ENCODE measurements at regions not wholly inside any gene's neighbourhood (a gene's known extent, or its start where the extent isn't known, plus 50 kb on each side); places are given as distances from the start of the nearest gene placed in this dataset.

DNA sequence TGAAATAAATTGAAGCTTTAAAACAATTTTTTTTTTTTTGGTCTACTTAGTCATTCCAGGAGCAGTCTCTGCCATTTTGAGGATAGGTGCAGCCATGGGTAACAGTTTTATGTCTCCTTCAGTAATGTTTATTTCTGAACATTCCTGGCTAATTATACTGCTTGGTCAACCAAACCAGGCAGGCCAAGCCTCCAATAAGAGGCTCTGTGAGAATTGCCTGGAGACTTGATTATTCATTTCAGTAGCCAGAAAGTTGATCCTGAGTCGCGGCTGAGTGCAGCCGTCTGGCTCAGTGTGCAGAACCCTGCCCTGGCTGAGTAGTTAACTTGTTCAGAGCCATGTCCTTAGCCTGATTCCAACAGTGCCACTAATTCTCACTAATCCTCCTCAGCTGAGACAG lies 364.0 kb upstream of the FAT3 start:
- H3K27me3 ChIP-seq (ENCODE audit: control insufficient read depth, insufficient read depth, low read length, poor library complexity, severe bottlenecking): no peaks in the 10 kb centered on the region
- H3K36me3 ChIP-seq (ENCODE audit: control insufficient read depth, insufficient read depth, low read length): no peaks in the 10 kb centered on the region
- H3K4me3 ChIP-seq (ENCODE audit: insufficient read depth, low read depth, low read length): no peak overlapping the region
- 81 to 85% methylated on average over 3 of the region's 3 CpGs for WGBS, 2 experiments
- no peaks in the 10 kb centered on the region for H3K4me1 ChIP-seq (ENCODE audit: control insufficient read depth, insufficient read depth, low read length)
- no peak overlapping the region for H3K27ac ChIP-seq (ENCODE audit: insufficient read depth, low read depth, low read length, poor library complexity, severe bottlenecking)
- H3K9me3 ChIP-seq (ENCODE audit: control insufficient read depth, low read length): no peaks in the 10 kb centered on the region

DNA sequence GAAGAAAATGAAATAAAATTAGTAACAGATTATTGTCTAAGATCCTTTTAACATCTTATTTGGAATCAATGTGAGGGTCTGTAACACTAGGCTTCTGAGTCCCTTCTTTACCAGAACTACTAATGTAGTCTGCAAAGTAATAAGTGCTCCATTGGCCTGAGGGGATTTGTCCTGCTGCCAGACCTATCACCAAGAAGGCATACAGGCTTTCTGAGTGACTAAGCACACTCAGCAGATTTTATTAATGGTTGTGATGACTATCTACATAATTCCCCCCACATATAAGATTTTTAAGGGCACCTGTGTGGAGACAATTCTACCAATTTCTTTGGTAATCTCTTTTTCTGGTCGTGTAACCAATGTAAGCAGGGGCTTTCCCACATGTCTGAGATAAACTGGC lies 365.0 kb upstream of the FAT3 start:
- no peaks in the 10 kb centered on the region for H3K4me1 ChIP-seq (ENCODE audit: control insufficient read depth, insufficient read depth, low read length)
- H3K4me3 ChIP-seq (ENCODE audit: insufficient read depth, low read depth, low read length): no peak overlapping the region
- no peak overlapping the region for H3K27ac ChIP-seq (ENCODE audit: insufficient read depth, low read depth, low read length, poor library complexity, severe bottlenecking)
- no peaks in the 10 kb centered on the region for H3K27me3 ChIP-seq (ENCODE audit: control insufficient read depth, insufficient read depth, low read length, poor library complexity, severe bottlenecking)
- H3K9me3 ChIP-seq (ENCODE audit: control insufficient read depth, low read length): no peaks in the 10 kb centered on the region
- WGBS, 2 experiments: 90 to 95% methylated on average over 1 of the region's 1 CpG
- H3K36me3 ChIP-seq (ENCODE audit: control insufficient read depth, insufficient read depth, low read length): no peaks in the 10 kb centered on the region

DNA sequence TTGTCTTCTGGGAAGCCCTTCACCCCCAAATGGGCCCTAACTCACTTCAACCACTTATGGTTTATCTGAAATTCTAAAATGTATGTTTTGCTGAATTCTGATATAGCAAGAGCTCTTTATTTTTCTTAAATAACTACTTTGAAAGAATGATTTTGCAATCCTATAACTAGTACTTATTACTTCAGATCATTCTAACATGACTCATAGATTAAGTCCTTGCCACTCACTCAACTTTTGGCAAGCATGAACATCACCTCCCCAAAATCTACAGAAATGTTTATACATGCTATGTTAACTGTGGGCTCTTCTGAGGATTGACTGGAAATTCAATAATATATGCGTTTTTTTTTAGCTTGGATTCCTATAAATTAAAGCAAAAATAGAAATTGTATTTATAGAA lies 367.4 kb upstream of the FAT3 start:
- Histone ChIP-seq H3K4me3 (ENCODE audit: insufficient read depth, low read depth, low read length) (no peak overlapping the region), H3K27me3 (ENCODE audit: control insufficient read depth, insufficient read depth, low read length, poor library complexity, severe bottlenecking) (no peaks in the 10 kb centered on the region), H3K9me3 (ENCODE audit: control insufficient read depth, low read length) (no peaks in the 10 kb centered on the region), H3K4me1 (ENCODE audit: control insufficient read depth, insufficient read depth, low read length) (no peaks in the 10 kb centered on the region), H3K27ac (ENCODE audit: insufficient read depth, low read depth, low read length, poor library complexity, severe bottlenecking) (no peak overlapping the region), H3K36me3 (ENCODE audit: control insufficient read depth, insufficient read depth, low read length) (no peaks in the 10 kb centered on the region)
- no CpG with 5 or more reads among the region's 1 CpG for WGBS, 2 experiments

DNA sequence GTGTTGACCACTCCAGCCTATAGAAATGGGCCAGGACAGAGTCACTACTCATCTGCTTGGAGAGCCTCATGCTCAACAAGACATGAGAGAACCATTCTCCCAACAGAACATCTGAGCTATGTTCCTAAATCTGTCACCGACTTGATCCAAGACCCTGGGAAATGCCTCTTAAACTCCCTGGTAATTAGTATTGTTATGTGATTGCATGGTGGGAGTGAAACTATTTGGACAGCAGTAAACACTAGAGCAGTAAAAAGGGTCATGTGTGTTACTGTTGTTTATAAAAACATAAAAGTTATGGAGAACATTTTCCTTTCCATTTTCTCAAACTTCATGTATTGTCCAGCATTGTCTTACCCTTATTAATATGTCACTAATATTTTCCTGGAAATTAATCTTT lies 369.8 kb upstream of the FAT3 start:
- no peaks in the 10 kb centered on the region for H3K27me3 ChIP-seq (ENCODE audit: control insufficient read depth, insufficient read depth, low read length, poor library complexity, severe bottlenecking)
- H3K4me1 ChIP-seq (ENCODE audit: control insufficient read depth, insufficient read depth, low read length): peaks cover 3% of the 10 kb centered on the region
- H3K4me3 ChIP-seq (ENCODE audit: insufficient read depth, low read depth, low read length): no peak overlapping the region
- WGBS, 2 experiments: 95 to 100% methylated on average over 1 of the region's 1 CpG
- no peak overlapping the region for H3K27ac ChIP-seq (ENCODE audit: insufficient read depth, low read depth, low read length, poor library complexity, severe bottlenecking)
- no peaks in the 10 kb centered on the region for H3K36me3 ChIP-seq (ENCODE audit: control insufficient read depth, insufficient read depth, low read length)
- H3K9me3 ChIP-seq (ENCODE audit: control insufficient read depth, low read length): no peaks in the 10 kb centered on the region

DNA sequence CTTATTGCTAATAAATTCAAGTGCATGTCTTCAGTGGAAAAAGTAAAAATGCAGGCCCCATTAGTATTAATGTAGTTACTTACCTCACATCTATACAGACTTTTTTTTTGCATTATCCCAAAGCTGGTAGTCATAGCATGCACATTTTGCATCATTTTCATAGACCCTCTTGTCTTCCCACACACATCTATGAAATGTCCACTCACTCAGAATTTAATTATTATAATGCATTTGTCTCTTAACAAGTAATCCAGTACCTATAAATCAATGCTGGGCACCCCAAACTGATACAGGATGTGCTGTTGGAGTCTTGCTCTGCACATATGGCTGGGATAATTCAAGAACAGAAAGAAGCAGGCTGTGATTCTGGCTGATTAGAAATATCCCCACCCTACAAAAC lies 370.4 kb upstream of the FAT3 start:
- Histone ChIP-seq H3K27ac (ENCODE audit: insufficient read depth, low read depth, low read length, poor library complexity, severe bottlenecking) (no peak overlapping the region), H3K4me3 (ENCODE audit: insufficient read depth, low read depth, low read length) (no peak overlapping the region), H3K36me3 (ENCODE audit: control insufficient read depth, insufficient read depth, low read length) (no peaks in the 10 kb centered on the region), H3K27me3 (ENCODE audit: control insufficient read depth, insufficient read depth, low read length, poor library complexity, severe bottlenecking) (no peaks in the 10 kb centered on the region), H3K4me1 (ENCODE audit: control insufficient read depth, insufficient read depth, low read length) (peaks cover 3% of the 10 kb centered on the region), H3K9me3 (ENCODE audit: control insufficient read depth, low read length) (no peaks in the 10 kb centered on the region)

DNA sequence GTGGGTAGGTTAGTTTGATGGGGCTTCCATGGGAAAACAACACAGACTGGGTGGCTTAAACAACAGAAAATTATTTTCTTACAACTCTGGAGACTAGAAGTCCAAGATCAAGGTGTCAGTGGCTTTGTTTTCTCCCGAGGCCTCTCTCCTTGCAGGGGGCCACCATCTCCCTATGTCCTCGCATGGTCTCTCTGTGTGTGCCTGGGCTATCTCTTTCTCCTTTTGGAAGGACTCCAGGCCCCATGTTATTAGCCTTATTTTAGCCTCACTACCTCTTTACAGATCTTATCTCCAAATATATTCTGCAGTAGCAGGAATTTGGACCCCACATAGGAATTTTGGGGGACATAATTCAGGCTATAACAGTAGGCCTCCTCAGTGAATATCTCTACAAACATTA lies 372.7 kb upstream of the FAT3 start:
- no peaks in the 10 kb centered on the region for H3K36me3 ChIP-seq (ENCODE audit: control insufficient read depth, insufficient read depth, low read length)
- peaks cover 3% of the 10 kb centered on the region for H3K4me1 ChIP-seq (ENCODE audit: control insufficient read depth, insufficient read depth, low read length)
- no peak overlapping the region for H3K27ac ChIP-seq (ENCODE audit: insufficient read depth, low read depth, low read length, poor library complexity, severe bottlenecking)
- H3K27me3 ChIP-seq (ENCODE audit: control insufficient read depth, insufficient read depth, low read length, poor library complexity, severe bottlenecking): no peaks in the 10 kb centered on the region
- no peaks in the 10 kb centered on the region for H3K9me3 ChIP-seq (ENCODE audit: control insufficient read depth, low read length)
- WGBS, 2 experiments: 90 to 92% methylated on average over 2 of the region's 2 CpGs
- no peak overlapping the region for H3K4me3 ChIP-seq (ENCODE audit: insufficient read depth, low read depth, low read length)

DNA sequence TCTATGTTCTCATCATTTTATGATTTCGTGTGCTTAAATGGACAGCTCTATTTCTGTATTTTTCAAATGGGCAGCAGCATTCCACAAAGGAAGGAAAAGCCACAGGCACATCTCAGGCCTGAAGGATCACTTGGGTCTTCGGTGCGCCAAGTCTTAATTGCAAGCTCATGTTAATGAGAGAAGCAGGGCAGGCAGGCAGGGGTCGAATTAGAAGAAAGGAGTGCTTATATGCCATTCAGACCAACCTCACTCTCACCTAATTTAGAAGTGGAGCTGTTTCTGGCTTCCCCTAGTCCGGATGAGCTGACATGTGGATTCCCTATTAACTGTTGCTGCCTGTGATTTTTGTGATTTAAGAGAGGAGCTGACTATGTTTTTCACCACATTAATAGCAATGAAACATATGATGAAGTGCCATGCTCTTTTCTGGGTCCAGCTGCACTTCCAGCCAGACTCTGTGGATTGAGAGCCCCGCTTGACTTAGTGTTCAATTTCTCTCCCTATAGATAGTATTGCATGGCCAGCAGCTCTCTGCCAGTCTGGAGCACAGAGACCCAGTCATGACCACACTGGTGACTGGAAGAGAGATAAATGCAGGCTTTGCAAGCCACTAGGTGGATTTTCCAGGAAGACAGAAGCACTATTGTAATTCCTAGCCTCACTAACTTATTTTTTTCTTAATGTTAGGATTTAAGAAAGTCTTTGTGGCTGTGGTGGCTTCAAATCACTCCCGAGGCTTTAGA lies 373.9 kb upstream of the FAT3 start:
- WGBS, 2 experiments: 72 to 83% methylated on average over 6 to 7 of the region's 7 CpGs
- peaks cover 3% of the 10 kb centered on the region for H3K4me1 ChIP-seq (ENCODE audit: control insufficient read depth, insufficient read depth, low read length)
- no peak overlapping the region for H3K4me3 ChIP-seq (ENCODE audit: insufficient read depth, low read depth, low read length)
- no peaks in the 10 kb centered on the region for H3K9me3 ChIP-seq (ENCODE audit: control insufficient read depth, low read length)
- no peak overlapping the region for H3K27ac ChIP-seq (ENCODE audit: insufficient read depth, low read depth, low read length, poor library complexity, severe bottlenecking)
- H3K36me3 ChIP-seq (ENCODE audit: control insufficient read depth, insufficient read depth, low read length): no peaks in the 10 kb centered on the region
- H3K27me3 ChIP-seq (ENCODE audit: control insufficient read depth, insufficient read depth, low read length, poor library complexity, severe bottlenecking): no peaks in the 10 kb centered on the region

DNA sequence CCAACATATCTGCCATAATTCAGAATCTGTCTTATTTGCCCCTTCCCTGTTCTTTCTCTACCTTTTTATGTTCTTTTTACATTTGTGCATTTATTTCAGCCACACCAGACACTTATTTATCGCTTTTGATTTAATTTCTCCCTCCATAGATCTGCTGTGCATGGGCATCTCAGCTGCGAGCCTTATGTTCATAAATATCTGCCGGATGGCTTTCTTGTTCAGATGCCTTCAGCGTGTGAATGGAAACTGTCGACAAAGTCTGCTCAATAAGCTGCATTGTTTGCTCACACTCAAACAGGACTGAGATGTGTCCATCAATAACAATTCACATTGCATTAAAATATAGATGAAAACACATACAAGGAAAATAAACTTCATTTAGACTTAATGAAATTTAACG lies 374.6 kb upstream of the FAT3 start:
- 92 to 93% methylated on average over 6 of the region's 6 CpGs for WGBS, 2 experiments
- H3K36me3 ChIP-seq (ENCODE audit: control insufficient read depth, insufficient read depth, low read length): no peaks in the 10 kb centered on the region
- H3K9me3 ChIP-seq (ENCODE audit: control insufficient read depth, low read length): no peaks in the 10 kb centered on the region
- peaks cover 3% of the 10 kb centered on the region for H3K4me1 ChIP-seq (ENCODE audit: control insufficient read depth, insufficient read depth, low read length)
- H3K4me3 ChIP-seq (ENCODE audit: insufficient read depth, low read depth, low read length): no peak overlapping the region
- no peaks in the 10 kb centered on the region for H3K27me3 ChIP-seq (ENCODE audit: control insufficient read depth, insufficient read depth, low read length, poor library complexity, severe bottlenecking)
- no peak overlapping the region for H3K27ac ChIP-seq (ENCODE audit: insufficient read depth, low read depth, low read length, poor library complexity, severe bottlenecking)

DNA sequence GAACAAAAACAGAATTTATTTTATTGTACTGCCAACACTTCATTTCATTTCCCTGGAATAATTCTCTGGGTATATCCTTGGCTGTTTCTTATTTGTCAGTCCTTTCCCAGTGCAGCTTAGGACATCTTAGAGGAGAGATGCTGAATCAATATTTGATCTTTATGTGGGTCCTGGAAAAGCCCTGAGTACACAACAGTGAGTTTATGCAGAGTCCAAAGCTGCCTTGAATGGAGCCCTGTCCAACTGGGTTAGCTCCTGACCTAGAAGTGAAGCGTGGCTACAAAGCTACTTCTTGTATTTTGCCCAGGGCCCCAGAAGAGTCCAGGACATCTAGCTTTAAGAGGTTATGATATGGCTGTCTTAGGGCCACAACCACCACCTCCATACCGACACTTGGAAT lies 378.0 kb upstream of the FAT3 start:
- Histone ChIP-seq H3K9me3 (ENCODE audit: control insufficient read depth, low read length) (no peaks in the 10 kb centered on the region), H3K36me3 (ENCODE audit: control insufficient read depth, insufficient read depth, low read length) (no peaks in the 10 kb centered on the region), H3K4me1 (ENCODE audit: control insufficient read depth, insufficient read depth, low read length) (peaks cover 3% of the 10 kb centered on the region), H3K27me3 (ENCODE audit: control insufficient read depth, insufficient read depth, low read length, poor library complexity, severe bottlenecking) (no peaks in the 10 kb centered on the region), H3K4me3 (ENCODE audit: insufficient read depth, low read depth, low read length) (no peak overlapping the region), H3K27ac (ENCODE audit: insufficient read depth, low read depth, low read length, poor library complexity, severe bottlenecking) (no peak overlapping the region)
- WGBS, 2 experiments: 94 to 100% methylated on average over 2 of the region's 2 CpGs

DNA sequence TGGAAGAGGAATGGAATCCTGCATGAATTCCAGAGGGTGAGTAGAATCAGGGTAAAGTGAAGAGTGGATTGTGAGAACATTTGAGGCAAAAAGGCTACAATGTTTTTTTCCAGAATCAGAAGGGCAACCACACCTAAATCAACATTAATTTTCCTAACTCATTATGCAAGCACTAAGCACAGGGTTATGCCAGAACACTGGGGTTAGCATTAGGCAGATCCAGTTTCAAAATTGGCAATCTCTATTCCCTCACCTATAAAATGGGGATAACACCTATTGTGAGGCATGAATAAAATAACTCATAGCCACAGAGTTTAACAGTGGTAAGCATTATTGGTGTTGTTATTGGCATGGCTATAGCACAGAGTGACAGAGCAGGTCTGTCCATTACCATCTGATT lies 378.6 kb upstream of the FAT3 start:
- H3K27me3 ChIP-seq (ENCODE audit: control insufficient read depth, insufficient read depth, low read length, poor library complexity, severe bottlenecking): no peaks in the 10 kb centered on the region
- no peak overlapping the region for H3K27ac ChIP-seq (ENCODE audit: insufficient read depth, low read depth, low read length, poor library complexity, severe bottlenecking)
- H3K4me1 ChIP-seq (ENCODE audit: control insufficient read depth, insufficient read depth, low read length): peaks cover 3% of the 10 kb centered on the region
- H3K9me3 ChIP-seq (ENCODE audit: control insufficient read depth, low read length): no peaks in the 10 kb centered on the region
- no peak overlapping the region for H3K4me3 ChIP-seq (ENCODE audit: insufficient read depth, low read depth, low read length)
- H3K36me3 ChIP-seq (ENCODE audit: control insufficient read depth, insufficient read depth, low read length): no peaks in the 10 kb centered on the region
